SK-N-SH (cell line): ENCODE measurements at regions not wholly inside any gene's neighbourhood (a gene's known extent, or its start where the extent isn't known, plus 50 kb on each side); places are given as distances from the start of the nearest gene placed in this dataset.

ENCODE experiments used
- CTCF ChIA-PET: fragments of 300-600, 350-600 bp; formaldehyde crosslinking; extraction: SDS; loops from one replicate; lab custom pipeline; 2021; lab: Yijun Ruan, JAX
- POLR2A ChIA-PET: fragments of 350-600 bp; sonication (Branson Sonifier 250); formaldehyde crosslinking; extraction: SDS; loops from one replicate; lab custom pipeline; 2020; ENCODE audit warnings: antibody characterized with exemption, inconsistent platforms; lab: Yijun Ruan, JAX
- DNase-seq: peaks from one replicate; pipeline ENCODE4 v3.0.0; 2012
- H2AFZ ChIP-seq: fragments of 200-600 bp; sonication (generic); 2 replicates; pipeline ENCODE4 v1.8.1; 2016; ENCODE audit warnings: antibody characterized with exemption, mild to moderate bottlenecking, low read depth
- H3F3A ChIP-seq: fragments of 200-600 bp; sonication (generic); replicated peaks from 2 replicates; pipeline ENCODE3; 2016; ENCODE audit warnings: antibody characterized with exemption, mild to moderate bottlenecking; ENCODE audit not compliant: insufficient read depth
- H3K27ac ChIP-seq, 2 experiments: fragments of 200-500 bp in 1 of 2; fragments of 200-600 bp in 1 of 2; sonication (Bioruptor generic) in 1 of 2; sonication (generic), shearing (Covaris generic) in 1 of 2; 2 replicates each; pipeline versions ENCODE4 v1.5.1 to v1.6.1; 2014 to 2016; ENCODE audit warnings: low read depth in 2 of 2, inconsistent platforms in 1 of 2, low read length in 1 of 2, mild to moderate bottlenecking in 1 of 2, mixed read lengths in 1 of 2
- H3K27me3 ChIP-seq: fragments of 200-600 bp; sonication (generic), shearing (Covaris generic); 2 replicates; pipeline ENCODE4 v1.6.1; 2016; ENCODE audit warnings: mixed run types; ENCODE audit not compliant: insufficient read depth
- H3K36me3 ChIP-seq, 2 experiments: fragments of 200-500 bp in 1 of 2; fragments of 200-600 bp in 1 of 2; sonication (Bioruptor generic) in 1 of 2; sonication (generic) in 1 of 2; replicated peaks in 1 of 2; 2 replicates each; pipeline versions ENCODE3 to v1.5.1; 2014 to 2016; ENCODE audit warnings: low read length in 1 of 2, mild to moderate bottlenecking in 1 of 2; ENCODE audit not compliant: insufficient read depth in 2 of 2, control insufficient read depth in 1 of 2
- H3K4me1 ChIP-seq, 2 experiments: fragments of 200-500 bp in 1 of 2; fragments of 200-600 bp in 1 of 2; sonication (Bioruptor generic) in 1 of 2; sonication (generic), shearing (Covaris generic) in 1 of 2; 2 replicates each; pipeline versions ENCODE4 v1.5.1 to v1.6.1; 2014 to 2016; ENCODE audit warnings: low read depth in 1 of 2, low read length in 1 of 2, mixed run types in 1 of 2; ENCODE audit not compliant: insufficient read depth in 2 of 2, control insufficient read depth in 1 of 2
- H3K4me2 ChIP-seq: fragments of 200-600 bp; sonication (generic), shearing (Covaris generic); 2 replicates; pipeline ENCODE4 v1.6.1; 2017; ENCODE audit warnings: mixed run types
- H3K4me3 ChIP-seq, 2 experiments: fragments of 200-500 bp in 1 of 2; fragments of 200-600 bp in 1 of 2; sonication (Bioruptor generic) in 1 of 2; sonication (generic), shearing (Covaris generic) in 1 of 2; 2 replicates each; pipeline versions ENCODE4 v1.5.1 to v1.8.1; 2014 to 2016; ENCODE audit warnings: low read depth in 2 of 2, inconsistent platforms in 1 of 2, low read length in 1 of 2, mild to moderate bottlenecking in 1 of 2, mixed read lengths in 1 of 2, moderate library complexity in 1 of 2
- H3K79me2 ChIP-seq: fragments of 200-600 bp; sonication (generic); 2 replicates; pipeline ENCODE4 v1.8.1; 2017; ENCODE audit warnings: mild to moderate bottlenecking; ENCODE audit not compliant: insufficient read depth
- H3K9ac ChIP-seq: fragments of 200-600 bp; sonication (generic); 2 replicates; pipeline ENCODE4 v1.6.1; 2017; ENCODE audit warnings: mixed run types
- H3K9me2 ChIP-seq: fragments of 200-600 bp; sonication (generic); 2 replicates; pipeline ENCODE4 v1.6.1; 2017; ENCODE audit warnings: mixed run types
- H3K9me3 ChIP-seq: fragments of 200-600 bp; sonication (generic); 2 replicates; pipeline ENCODE4 v1.6.1; 2017; ENCODE audit warnings: mixed run types, mild to moderate bottlenecking, moderate library complexity
- H4K20me1 ChIP-seq: fragments of 200-600 bp; sonication (generic); 2 replicates; pipeline ENCODE4 v1.6.1; 2017; ENCODE audit warnings: mild to moderate bottlenecking, mixed run types; ENCODE audit not compliant: insufficient read depth
- CHD2 ChIP-seq: fragments of 150-350 bp; IDR thresholded peaks from 2 replicates; pipeline ENCODE4 v1.6.1; 2018; ENCODE audit warnings: low read length; ENCODE audit not compliant: partially characterized antibody
- CTCF ChIP-seq: fragments of 200-600 bp; sonication (generic); IDR thresholded peaks from 2 replicates; pipeline ENCODE4 v1.6.1; 2017; ENCODE audit warnings: antibody characterized with exemption, mild to moderate bottlenecking, moderate library complexity
- ELF1 ChIP-seq: IDR thresholded peaks from 2 replicates; pipeline ENCODE4 v1.4.0; 2012
- EZH2phosphoT487 ChIP-seq: fragments of 200-600 bp; sonication (generic); IDR thresholded peaks from 2 replicates; pipeline ENCODE4 v1.6.1; 2017; ENCODE audit warnings: low read depth, mixed run types, mild to moderate bottlenecking, antibody characterized with exemption, moderate library complexity, borderline replicate concordance
- FOXM1 ChIP-seq: IDR thresholded peaks from 2 replicates; pipeline ENCODE4 v1.4.0; 2012; ENCODE audit warnings: low read depth, mild to moderate bottlenecking
- GABPA ChIP-seq: IDR thresholded peaks from 2 replicates; pipeline ENCODE4 v1.4.0; 2012; ENCODE audit warnings: low read depth, mild to moderate bottlenecking
- GATA2 ChIP-seq: sonication (generic); formaldehyde crosslinking; IDR thresholded peaks from 2 replicates; pipeline ENCODE4 v1.5.0; 2020; ENCODE audit warnings: mild to moderate bottlenecking, missing genetic modification reagents
- MAX ChIP-seq: IDR thresholded peaks from 2 replicates; pipeline ENCODE4 v1.4.0; 2012; ENCODE audit warnings: low read depth
- MEF2A ChIP-seq: IDR thresholded peaks from 2 replicates; pipeline ENCODE4 v1.4.0; 2012; ENCODE audit warnings: low read depth, borderline replicate concordance
- MXI1 ChIP-seq: IDR thresholded peaks from 2 replicates; pipeline ENCODE4 v1.6.1; 2012; ENCODE audit warnings: mild to moderate bottlenecking, low read depth, low read length, improper control_type of control experiment
- NFIC ChIP-seq: IDR thresholded peaks from 2 replicates; pipeline ENCODE4 v1.4.0; 2012; ENCODE audit warnings: borderline replicate concordance
- NRF1 ChIP-seq: IDR thresholded peaks from 2 replicates; pipeline ENCODE4 v1.6.1; 2012; ENCODE audit warnings: low read depth, mild to moderate bottlenecking, low read length
- POLR2AphosphoS5 ChIP-seq: IDR thresholded peaks from 2 replicates; pipeline ENCODE4 v1.6.1; 2012; ENCODE audit warnings: low read depth, low read length
- RAD21 ChIP-seq: IDR thresholded peaks from 2 replicates; pipeline ENCODE4 v1.6.1; 2012; ENCODE audit warnings: mild to moderate bottlenecking, low read length
- RCOR1 ChIP-seq: fragments of 150-350 bp; IDR thresholded peaks from 2 replicates; pipeline ENCODE4 v1.6.1; 2017; ENCODE audit warnings: antibody characterized with exemption, low read length
- RFX5 ChIP-seq: IDR thresholded peaks from 2 replicates; pipeline ENCODE4 v1.6.1; 2012; ENCODE audit warnings: mild to moderate bottlenecking, improper control_type of control experiment, low read length
- RXRA ChIP-seq: IDR thresholded peaks from 2 replicates; pipeline ENCODE4 v1.4.0; 2012; ENCODE audit warnings: low read depth, mild to moderate bottlenecking, borderline replicate concordance
- SIN3A ChIP-seq: IDR thresholded peaks from 2 replicates; pipeline ENCODE4 v1.6.1; 2012; ENCODE audit warnings: low read depth, mild to moderate bottlenecking, low read length, moderate library complexity, borderline replicate concordance
- SMC3 ChIP-seq: IDR thresholded peaks from 2 replicates; pipeline ENCODE4 v1.6.1; 2012; ENCODE audit warnings: low read depth, low read length, improper control_type of control experiment
- TAF1 ChIP-seq: IDR thresholded peaks from 2 replicates; pipeline ENCODE4 v1.6.1; 2012; ENCODE audit warnings: low read depth, mild to moderate bottlenecking, low read length, moderate library complexity, borderline replicate concordance
- TCF12 ChIP-seq: IDR thresholded peaks from 2 replicates; pipeline ENCODE4 v1.4.0; 2012
- TEAD4 ChIP-seq: IDR thresholded peaks from 2 replicates; pipeline ENCODE4 v1.4.0; 2012; ENCODE audit warnings: mild to moderate bottlenecking, borderline replicate concordance; ENCODE audit not compliant: insufficient read depth
- WGBS: methylation state at CpG from one replicate; pipeline ENCODE4 v1.1.6; 2017; ENCODE audit warnings: low lambda C conversion rate; 5-methylcytosine and 5-hydroxymethylcytosine counted together
- TF ChIP-seq, protein P1 (sequence below): IDR thresholded peaks from 2 replicates; pipeline ENCODE4 v1.6.1; 2012; ENCODE audit warnings: mild to moderate bottlenecking, low read depth, low read length, moderate library complexity
- TF ChIP-seq, protein P2 (sequence below): IDR thresholded peaks from 2 replicates; pipeline ENCODE4; 2012

DNA sequence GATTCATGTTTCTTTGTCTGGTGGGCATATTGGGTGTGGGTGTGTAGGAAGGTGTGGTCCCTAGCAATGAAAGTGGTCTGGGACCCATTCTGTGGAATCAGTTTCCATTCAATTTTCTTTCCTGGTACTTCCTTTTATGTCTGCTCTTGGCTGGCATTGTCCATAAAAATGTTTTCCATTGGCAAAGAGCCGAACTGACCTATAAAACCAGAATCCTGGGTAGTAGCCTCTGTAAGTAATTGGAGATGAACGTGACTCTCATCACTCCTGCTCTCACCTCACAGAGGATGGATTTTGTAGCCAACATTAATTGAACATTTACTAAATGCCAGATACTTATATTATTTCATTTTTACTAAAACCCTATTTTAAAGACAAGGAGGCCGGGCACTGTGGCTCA is 66.5 kb upstream of the IRX3 start:
- WGBS, result 39% methylated on average over 3 of the region's 3 CpGs

GRCh38 chr16:54351171-54351570 is 64.6 kb upstream of the IRX3 start:
- H3K79me2 ChIP-seq, result no peaks in the 10 kb centered on the region
- no peak overlapping the region for H2AFZ ChIP-seq
- no peaks in the 10 kb centered on the region for H3F3A ChIP-seq
- no peak overlapping the region for H3K4me3 ChIP-seq
- ChIA-PET CTCF (no interaction called here), POLR2A (no interaction called here)
- no peaks in the 10 kb centered on the region for H3K4me1 ChIP-seq
- no peaks in the 10 kb centered on the region for H3K36me3 ChIP-seq
- H3K27me3 ChIP-seq, result no peaks in the 10 kb centered on the region
- TF ChIP-seq SMC3 (no peak), CHD2 (no peak), RAD21 (no peak), POLR2AphosphoS5 (no peak), GABPA (no peak), NRF1 (no peak), CTCF (no peak), ELF1 (no peak), GATA2 (no peak), FOXM1 (no peak), TAF1 (no peak), NFIC (no peak), EZH2phosphoT487 (no peak), TCF12 (no peak), RXRA (no peak), RCOR1 (no peak), TEAD4 (no peak)
- TF ChIP-seq, protein P1, sequence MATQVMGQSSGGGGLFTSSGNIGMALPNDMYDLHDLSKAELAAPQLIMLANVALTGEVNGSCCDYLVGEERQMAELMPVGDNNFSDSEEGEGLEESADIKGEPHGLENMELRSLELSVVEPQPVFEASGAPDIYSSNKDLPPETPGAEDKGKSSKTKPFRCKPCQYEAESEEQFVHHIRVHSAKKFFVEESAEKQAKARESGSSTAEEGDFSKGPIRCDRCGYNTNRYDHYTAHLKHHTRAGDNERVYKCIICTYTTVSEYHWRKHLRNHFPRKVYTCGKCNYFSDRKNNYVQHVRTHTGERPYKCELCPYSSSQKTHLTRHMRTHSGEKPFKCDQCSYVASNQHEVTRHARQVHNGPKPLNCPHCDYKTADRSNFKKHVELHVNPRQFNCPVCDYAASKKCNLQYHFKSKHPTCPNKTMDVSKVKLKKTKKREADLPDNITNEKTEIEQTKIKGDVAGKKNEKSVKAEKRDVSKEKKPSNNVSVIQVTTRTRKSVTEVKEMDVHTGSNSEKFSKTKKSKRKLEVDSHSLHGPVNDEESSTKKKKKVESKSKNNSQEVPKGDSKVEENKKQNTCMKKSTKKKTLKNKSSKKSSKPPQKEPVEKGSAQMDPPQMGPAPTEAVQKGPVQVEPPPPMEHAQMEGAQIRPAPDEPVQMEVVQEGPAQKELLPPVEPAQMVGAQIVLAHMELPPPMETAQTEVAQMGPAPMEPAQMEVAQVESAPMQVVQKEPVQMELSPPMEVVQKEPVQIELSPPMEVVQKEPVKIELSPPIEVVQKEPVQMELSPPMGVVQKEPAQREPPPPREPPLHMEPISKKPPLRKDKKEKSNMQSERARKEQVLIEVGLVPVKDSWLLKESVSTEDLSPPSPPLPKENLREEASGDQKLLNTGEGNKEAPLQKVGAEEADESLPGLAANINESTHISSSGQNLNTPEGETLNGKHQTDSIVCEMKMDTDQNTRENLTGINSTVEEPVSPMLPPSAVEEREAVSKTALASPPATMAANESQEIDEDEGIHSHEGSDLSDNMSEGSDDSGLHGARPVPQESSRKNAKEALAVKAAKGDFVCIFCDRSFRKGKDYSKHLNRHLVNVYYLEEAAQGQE, result no peak
- TF ChIP-seq, protein P2, sequence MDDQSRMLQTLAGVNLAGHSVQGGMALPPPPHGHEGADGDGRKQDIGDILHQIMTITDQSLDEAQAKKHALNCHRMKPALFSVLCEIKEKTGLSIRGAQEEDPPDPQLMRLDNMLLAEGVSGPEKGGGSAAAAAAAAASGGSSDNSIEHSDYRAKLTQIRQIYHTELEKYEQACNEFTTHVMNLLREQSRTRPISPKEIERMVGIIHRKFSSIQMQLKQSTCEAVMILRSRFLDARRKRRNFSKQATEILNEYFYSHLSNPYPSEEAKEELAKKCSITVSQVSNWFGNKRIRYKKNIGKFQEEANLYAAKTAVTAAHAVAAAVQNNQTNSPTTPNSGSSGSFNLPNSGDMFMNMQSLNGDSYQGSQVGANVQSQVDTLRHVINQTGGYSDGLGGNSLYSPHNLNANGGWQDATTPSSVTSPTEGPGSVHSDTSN, result no peak
- H3K4me2 ChIP-seq, result no peak overlapping the region
- H3K9me2 ChIP-seq, result no peaks in the 10 kb centered on the region
- no peak for DNase-seq
- no peak overlapping the region for H3K9ac ChIP-seq
- no peak overlapping the region for H3K27ac ChIP-seq
- H4K20me1 ChIP-seq, result no peaks in the 10 kb centered on the region
- 74% methylated on average over 5 of the region's 5 CpGs for WGBS
- no peaks in the 10 kb centered on the region for H3K9me3 ChIP-seq

More for the DNA sequence above, 66.5 kb upstream of the IRX3 start:
- TF ChIP-seq TCF12, result no peak
- no peak for TF ChIP-seq RAD21
- no peak for TF ChIP-seq CHD2
- no peak for TF ChIP-seq MEF2A
- TF ChIP-seq GATA2, result no peak
- no peak for TF ChIP-seq NRF1
- TF ChIP-seq MAX, result no peak
- TF ChIP-seq RCOR1, result no peak
- no peak for TF ChIP-seq MXI1
- TF ChIP-seq RXRA, result no peak
- no peak for TF ChIP-seq TEAD4
- TF ChIP-seq RFX5, result no peak
- TF ChIP-seq SIN3A, result no peak
- H3K9me3 ChIP-seq, result no peaks in the 10 kb centered on the region
- H3K27ac ChIP-seq, result no peak overlapping the region
- DNase-seq, result no peak
- no peaks in the 10 kb centered on the region for H3K27me3 ChIP-seq
- no peak overlapping the region for H3K4me3 ChIP-seq
- H4K20me1 ChIP-seq, result no peaks in the 10 kb centered on the region
- no peaks in the 10 kb centered on the region for H3K36me3 ChIP-seq
- CTCF ChIA-PET, result no interaction called here
- H3K9me2 ChIP-seq, result no peaks in the 10 kb centered on the region
- no peak overlapping the region for H3K9ac ChIP-seq
- H3K4me1 ChIP-seq, result no peaks in the 10 kb centered on the region
- H3K4me2 ChIP-seq, result no peak overlapping the region
- no peaks in the 10 kb centered on the region for H3K79me2 ChIP-seq
- H2AFZ ChIP-seq, result no peak overlapping the region
- POLR2A ChIA-PET, result no interaction called here
- H3F3A ChIP-seq, result no peaks in the 10 kb centered on the region
